Loucy (cell line): ENCODE measurements at regions not wholly inside any gene's neighbourhood (a gene's known extent, or its start where the extent isn't known, plus 50 kb on each side); places are given as distances from the start of the nearest gene placed in this dataset.

ENCODE experiments used
- CTCF ChIP-seq: fragments of 200-600 bp; sonication (generic); conservative IDR thresholded peaks from 2 replicates; pipeline ENCODE4 v1.5.1; 2014; ENCODE audit warnings: mild to moderate bottlenecking, antibody characterized with exemption, low read length
- EZH2phosphoT487 ChIP-seq: fragments of 200-600 bp; IDR thresholded peaks from 2 replicates; pipeline ENCODE4 v1.6.1; 2018; ENCODE audit warnings: antibody characterized with exemption, mild to moderate bottlenecking, moderate library complexity, borderline replicate concordance

GRCh38 chr18:44626807-44627206, 53.9 kb upstream of the SETBP1 start:
- TF ChIP-seq CTCF (no peak), EZH2phosphoT487 (no peak)
